Effector CD8-positive, alpha-beta T cell (primary cell): ENCODE measurements at regions not wholly inside any gene's neighbourhood (a gene's known extent, or its start where the extent isn't known, plus 50 kb on each side); places are given as distances from the start of the nearest gene placed in this dataset.
"Not testable (repeated sequence)": the region's sequence is repeated elsewhere in the genome, so short reads cannot be mapped to it uniquely, and the experiment has no call there.

Experiments used
- DNase-seq: peaks from one replicate; lab custom pipeline; 2025; lab: John Stamatoyannopoulos, UW

- no peak for DNase-seq
Observed at GRCh38 chr10:129039406-129040370, 427.4 kb upstream of the MGMT start.

GRCh38 chr10:129040377-129040776 is 426.7 kb upstream of the MGMT start:
- DNase-seq: no peak

- DNase-seq: no peak
Observed at GRCh38 chr10:129041916-129042315, 425.1 kb upstream of the MGMT start.

GRCh38 chr10:129042776-129043595 is 424.1 kb upstream of the MGMT start:
- no peak for DNase-seq

- DNase-seq: no peak
Observed at GRCh38 chr10:129043691-129044090, 423.4 kb upstream of the MGMT start.

- DNase-seq: no peak
Observed at GRCh38 chr10:129045599-129045998, 421.4 kb upstream of the MGMT start.

- no peak for DNase-seq
Observed at GRCh38 chr10:129046065-129046681, 420.9 kb upstream of the MGMT start.

- DNase-seq: no peak
Observed at GRCh38 chr10:129046962-129047361, 420.1 kb upstream of the MGMT start.

- DNase-seq: no peak
Observed at GRCh38 chr10:129047600-129047999, 419.4 kb upstream of the MGMT start.

GRCh38 chr10:129048513-129048912 is 418.5 kb upstream of the MGMT start:
- DNase-seq: no peak

GRCh38 chr10:129049501-129049900 is 417.5 kb upstream of the MGMT start:
- no peak for DNase-seq

GRCh38 chr10:129055225-129055624 is 411.8 kb upstream of the MGMT start:
- no peak for DNase-seq

- no peak for DNase-seq
Observed at GRCh38 chr10:129055986-129056385, 411.1 kb upstream of the MGMT start.

- DNase-seq: no peak
Observed at GRCh38 chr10:129056734-129057689, 410.0 kb upstream of the MGMT start.

- DNase-seq: peak; percentile 5
Observed at GRCh38 chr10:129057856-129058663, 409.0 kb upstream of the MGMT start.

GRCh38 chr10:129058664-129059155 is 408.3 kb upstream of the MGMT start:
- no peak for DNase-seq

GRCh38 chr10:129059977-129060376 is 407.1 kb upstream of the MGMT start:
- DNase-seq: no peak

GRCh38 chr10:129063212-129063611 is 403.8 kb upstream of the MGMT start:
- DNase-seq: no peak

GRCh38 chr10:129063877-129064276 is 403.2 kb upstream of the MGMT start:
- DNase-seq: no peak

GRCh38 chr10:129066529-129066928 is 400.5 kb upstream of the MGMT start:
- DNase-seq: not testable (repeated sequence)
